ENCODE measurements at regions not wholly inside any gene's neighbourhood (a gene's known extent, or its start where the extent isn't known, plus 50 kb on each side); places are given as distances from the start of the nearest gene placed in this dataset.

DNA sequence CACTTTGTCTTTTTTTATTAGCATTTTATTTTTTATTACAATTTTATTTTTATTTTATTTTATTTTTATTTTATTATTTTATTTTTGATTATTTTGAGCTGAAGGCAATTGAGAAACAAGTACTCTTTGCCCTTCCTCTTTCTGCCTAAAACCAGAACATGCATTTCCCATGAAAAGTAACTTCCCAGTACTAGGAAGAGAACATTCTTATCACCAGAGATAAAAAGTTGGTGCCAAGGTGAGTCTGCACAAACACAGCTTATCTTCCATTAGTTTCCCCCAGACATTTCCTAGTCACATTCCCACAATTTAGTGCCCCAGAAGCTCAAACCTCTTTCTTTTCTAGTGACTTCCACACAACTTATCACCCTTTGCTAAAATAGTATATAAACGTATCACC lies 84.8 kb downstream of the CD24 start:
- Histone ChIP-seq H3K4me1 (ENCODE audit: insufficient read depth, low read length) (peaks cover 13% of the 10 kb centered on the region), H3K79me2 (ENCODE audit: insufficient read depth, low read length) (no peaks in the 10 kb centered on the region), H3K4ac (ENCODE audit: low read depth, low read length) (no peak overlapping the region), H4K91ac (ENCODE audit: insufficient read length, low read depth, low read length) (no peak overlapping the region), H3K23me2 (ENCODE audit: insufficient read length, low read depth, low read length, poor library complexity, severe bottlenecking) (no peaks in the 10 kb centered on the region), H4K8ac (replicated peaks; ENCODE audit: insufficient read length, low read depth, low read length) (no peak overlapping the region), H2BK120ac (ENCODE audit: low read depth, low read length, poor library complexity, severe bottlenecking) (no peak overlapping the region), H3K18ac (ENCODE audit: insufficient read length, low read depth, low read length) (no peak overlapping the region), H2BK12ac (ENCODE audit: insufficient read length, low read depth, low read length) (no peak overlapping the region), H2BK5ac (ENCODE audit: insufficient read length, low read length) (no peak overlapping the region), H3K14ac (ENCODE audit: insufficient read depth, low read length) (no peak overlapping the region), H3K4me2 (ENCODE audit: insufficient read depth, insufficient read length, low read length) (no peak overlapping the region), H4K5ac (ENCODE audit: insufficient read length, low read depth, low read length) (no peak overlapping the region), H4K20me1 (ENCODE audit: control insufficient read depth, insufficient read depth, insufficient read length) (no peaks in the 10 kb centered on the region), H3K56ac (ENCODE audit: insufficient read length, low read depth, low read length) (no peak overlapping the region), H3K79me1 (ENCODE audit: insufficient read depth, low read depth, low read length, poor library complexity, severe bottlenecking) (no peaks in the 10 kb centered on the region), H2AK5ac (ENCODE audit: insufficient read length, low read length) (no peak overlapping the region), H3T11ph (ENCODE audit: low read length) (no peak overlapping the region), H3K27me3 (ENCODE audit: insufficient read depth, low read length) (no peaks in the 10 kb centered on the region), H3K27ac (ENCODE audit: insufficient read length, low read depth, low read length) (no peak overlapping the region), H3K9ac (ENCODE audit: extremely low read depth, insufficient read length, low read length) (no peak overlapping the region), H2BK15ac (ENCODE audit: low read depth, low read length) (no peak overlapping the region), H3K23ac (ENCODE audit: insufficient read length, low read depth, low read length) (no peak overlapping the region), H3K9me3 (ENCODE audit: control insufficient read depth, low read depth, low read length) (no peaks in the 10 kb centered on the region), H2BK20ac (ENCODE audit: low read depth, low read length, poor library complexity, severe bottlenecking) (no peak overlapping the region), H2AFZ (ENCODE audit: low read length) (no peak overlapping the region)
- Mint-ChIP-seq H3K9me3 (peaks cover 0 to 4% of the 10 kb centered on the region in 2 experiments; a peak in 3 of 5 replicates), H3K27ac (no peak overlapping the region), H3K4me3 (no peak overlapping the region), H3K4me1 (peaks cover 49 to 56% of the 10 kb centered on the region in 2 experiments), H3K27me3 (ENCODE audit: low read depth) (no peaks in the 10 kb centered on the region), H3K36me3 (ENCODE audit: insufficient read depth in 1 of 3, low read depth in 3 of 3) (peaks cover 0 to 5% (median 4%) of the 10 kb centered on the region in 3 experiments; a peak in 4 of 7 replicates)
- no CpG with 5 or more reads among the region's 1 CpG for WGBS (ENCODE audit: extremely low coverage, insufficient read length, low lambda C conversion rate)
- no peak for DNase-seq
- TF ChIP-seq, protein P1, sequence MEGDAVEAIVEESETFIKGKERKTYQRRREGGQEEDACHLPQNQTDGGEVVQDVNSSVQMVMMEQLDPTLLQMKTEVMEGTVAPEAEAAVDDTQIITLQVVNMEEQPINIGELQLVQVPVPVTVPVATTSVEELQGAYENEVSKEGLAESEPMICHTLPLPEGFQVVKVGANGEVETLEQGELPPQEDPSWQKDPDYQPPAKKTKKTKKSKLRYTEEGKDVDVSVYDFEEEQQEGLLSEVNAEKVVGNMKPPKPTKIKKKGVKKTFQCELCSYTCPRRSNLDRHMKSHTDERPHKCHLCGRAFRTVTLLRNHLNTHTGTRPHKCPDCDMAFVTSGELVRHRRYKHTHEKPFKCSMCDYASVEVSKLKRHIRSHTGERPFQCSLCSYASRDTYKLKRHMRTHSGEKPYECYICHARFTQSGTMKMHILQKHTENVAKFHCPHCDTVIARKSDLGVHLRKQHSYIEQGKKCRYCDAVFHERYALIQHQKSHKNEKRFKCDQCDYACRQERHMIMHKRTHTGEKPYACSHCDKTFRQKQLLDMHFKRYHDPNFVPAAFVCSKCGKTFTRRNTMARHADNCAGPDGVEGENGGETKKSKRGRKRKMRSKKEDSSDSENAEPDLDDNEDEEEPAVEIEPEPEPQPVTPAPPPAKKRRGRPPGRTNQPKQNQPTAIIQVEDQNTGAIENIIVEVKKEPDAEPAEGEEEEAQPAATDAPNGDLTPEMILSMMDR (conservative IDR thresholded peaks at IDR 0.05): no peak

All from H9 (cell line).